ENCODE measurements at regions not wholly inside any gene's neighbourhood (a gene's known extent, or its start where the extent isn't known, plus 50 kb on each side); places are given as distances from the start of the nearest gene placed in this dataset.

DNA sequence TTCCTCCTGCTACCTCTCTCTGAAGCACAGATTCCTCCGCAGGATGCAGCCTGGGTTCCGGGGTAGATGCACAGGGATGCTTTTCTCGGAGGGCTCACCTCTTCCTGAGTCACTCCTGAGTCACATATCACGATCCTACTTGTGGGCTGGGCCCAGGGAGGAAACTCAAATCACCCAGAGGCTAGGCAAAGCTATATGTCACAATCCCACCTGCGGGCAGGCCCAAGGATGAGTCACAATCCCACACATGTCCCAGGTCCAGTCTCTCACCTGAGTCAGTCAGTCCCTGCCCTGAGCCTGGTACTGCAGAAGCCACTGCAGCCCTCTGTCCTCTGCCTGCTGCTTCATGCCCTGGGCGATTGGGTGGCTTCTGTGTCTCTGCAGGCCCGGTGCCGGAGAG lies 149.0 kb upstream of the GSC start:
- no peak overlapping the region for H3K4me3 ChIP-seq
- H3K27ac ChIP-seq, result no peak overlapping the region
- H4K20me1 ChIP-seq (ENCODE audit: insufficient read depth, poor library complexity, severe bottlenecking), result no peaks in the 10 kb centered on the region
- H3K4me2 ChIP-seq, result no peak overlapping the region
- no peak overlapping the region for H2AFZ ChIP-seq
- H3K4me1 ChIP-seq (ENCODE audit: insufficient read depth), result no peaks in the 10 kb centered on the region
- 86% methylated on average over 8 of the region's 8 CpGs for WGBS (ENCODE audit: low lambda C conversion rate, missing lambda C conversion rate)
- no peaks in the 10 kb centered on the region for H3K36me3 ChIP-seq (replicated peaks; ENCODE audit: insufficient read depth, low read depth)
- no peaks in the 10 kb centered on the region for H3K9me3 ChIP-seq (ENCODE audit: low read depth)
- no peak for DNase-seq (ENCODE audit: low spot score)
- TF ChIP-seq EZH2 (IDR thresholded peaks at IDR 0.05; ENCODE audit: borderline replicate concordance) (no peak), EZH2phosphoT487 (IDR thresholded peaks at IDR 0.05; ENCODE audit: low read depth, severe bottlenecking, unreplicated experiment) (no peak)
- TF ChIP-seq, protein P1, sequence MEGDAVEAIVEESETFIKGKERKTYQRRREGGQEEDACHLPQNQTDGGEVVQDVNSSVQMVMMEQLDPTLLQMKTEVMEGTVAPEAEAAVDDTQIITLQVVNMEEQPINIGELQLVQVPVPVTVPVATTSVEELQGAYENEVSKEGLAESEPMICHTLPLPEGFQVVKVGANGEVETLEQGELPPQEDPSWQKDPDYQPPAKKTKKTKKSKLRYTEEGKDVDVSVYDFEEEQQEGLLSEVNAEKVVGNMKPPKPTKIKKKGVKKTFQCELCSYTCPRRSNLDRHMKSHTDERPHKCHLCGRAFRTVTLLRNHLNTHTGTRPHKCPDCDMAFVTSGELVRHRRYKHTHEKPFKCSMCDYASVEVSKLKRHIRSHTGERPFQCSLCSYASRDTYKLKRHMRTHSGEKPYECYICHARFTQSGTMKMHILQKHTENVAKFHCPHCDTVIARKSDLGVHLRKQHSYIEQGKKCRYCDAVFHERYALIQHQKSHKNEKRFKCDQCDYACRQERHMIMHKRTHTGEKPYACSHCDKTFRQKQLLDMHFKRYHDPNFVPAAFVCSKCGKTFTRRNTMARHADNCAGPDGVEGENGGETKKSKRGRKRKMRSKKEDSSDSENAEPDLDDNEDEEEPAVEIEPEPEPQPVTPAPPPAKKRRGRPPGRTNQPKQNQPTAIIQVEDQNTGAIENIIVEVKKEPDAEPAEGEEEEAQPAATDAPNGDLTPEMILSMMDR (IDR thresholded peaks at IDR 0.05; ENCODE audit: poor library complexity), result no peak
- H3K79me2 ChIP-seq, result no peaks in the 10 kb centered on the region
- H3K9me2 ChIP-seq (replicated peaks; ENCODE audit: insufficient read depth), result no peaks in the 10 kb centered on the region
- H3K27me3 ChIP-seq, result no peaks in the 10 kb centered on the region

DNA sequence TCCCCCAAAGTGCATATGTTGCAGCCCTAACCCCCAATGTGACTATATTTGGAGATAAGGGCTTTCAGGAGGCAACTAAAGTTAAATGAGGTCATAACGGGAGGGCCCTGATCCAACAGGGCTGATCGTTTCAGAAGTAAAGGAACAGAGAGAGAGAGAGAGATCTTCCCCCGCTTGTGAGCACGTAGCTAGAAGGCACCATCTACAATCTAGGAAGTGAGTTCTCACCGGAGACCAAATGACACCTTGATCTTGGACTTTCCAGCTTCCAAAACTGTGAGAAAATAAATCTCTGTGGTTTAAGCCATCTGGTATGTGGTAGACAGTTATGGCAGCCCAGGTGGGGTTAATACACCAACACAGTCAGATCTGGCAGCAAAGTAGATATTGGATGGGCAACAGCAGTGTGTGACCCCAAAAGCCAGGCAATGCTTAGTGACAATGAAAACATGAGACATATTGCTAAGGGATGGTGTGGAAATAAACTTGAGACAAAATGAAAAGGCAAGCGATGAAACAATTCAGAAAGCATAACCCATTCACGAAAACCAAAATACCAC lies 147.2 kb upstream of the GSC start:
- no peak overlapping the region for H3K27ac ChIP-seq
- H3K79me2 ChIP-seq, result no peaks in the 10 kb centered on the region
- no peak overlapping the region for H2AFZ ChIP-seq
- H3K4me2 ChIP-seq, result no peak overlapping the region
- no peaks in the 10 kb centered on the region for H3K27me3 ChIP-seq
- H3K9me3 ChIP-seq (ENCODE audit: low read depth), result no peaks in the 10 kb centered on the region
- TF ChIP-seq EZH2phosphoT487 (IDR thresholded peaks at IDR 0.05; ENCODE audit: low read depth, severe bottlenecking, unreplicated experiment) (no peak), EZH2 (IDR thresholded peaks at IDR 0.05; ENCODE audit: borderline replicate concordance) (no peak)
- TF ChIP-seq, protein P1 (IDR thresholded peaks at IDR 0.05; ENCODE audit: poor library complexity), result no peak
- no peaks in the 10 kb centered on the region for H3K36me3 ChIP-seq (replicated peaks; ENCODE audit: insufficient read depth, low read depth)
- no peak overlapping the region for H3K4me3 ChIP-seq
- no peaks in the 10 kb centered on the region for H3K9me2 ChIP-seq (replicated peaks; ENCODE audit: insufficient read depth)
- DNase-seq (ENCODE audit: low spot score), result no peak
- 90% methylated on average over 7 of the region's 7 CpGs for WGBS (ENCODE audit: low lambda C conversion rate, missing lambda C conversion rate)
- no peaks in the 10 kb centered on the region for H4K20me1 ChIP-seq (ENCODE audit: insufficient read depth, poor library complexity, severe bottlenecking)
- H3K4me1 ChIP-seq (ENCODE audit: insufficient read depth), result no peaks in the 10 kb centered on the region

DNA sequence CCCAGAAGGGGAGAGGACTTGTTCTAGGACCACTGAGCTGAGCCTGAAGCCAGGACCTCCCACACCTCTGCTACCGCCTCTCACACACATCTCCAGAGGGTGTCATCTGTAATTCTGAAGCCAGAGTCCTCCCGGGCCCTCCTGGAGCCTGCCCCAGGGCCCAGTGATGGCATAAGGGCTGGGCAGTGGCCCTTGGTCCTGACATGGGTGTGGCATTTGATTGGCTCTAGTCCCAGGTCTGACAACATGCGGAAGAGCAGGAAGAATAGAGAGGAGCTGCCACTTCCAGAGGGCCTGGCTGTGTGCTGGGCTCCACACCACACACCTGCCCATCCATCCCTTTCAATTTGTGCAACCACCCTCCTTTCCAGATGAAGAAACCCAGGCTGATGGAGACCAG lies 144.3 kb upstream of the GSC start:
- no peaks in the 10 kb centered on the region for H3K4me1 ChIP-seq (ENCODE audit: insufficient read depth)
- no peak overlapping the region for H3K4me2 ChIP-seq
- no peaks in the 10 kb centered on the region for H4K20me1 ChIP-seq (ENCODE audit: insufficient read depth, poor library complexity, severe bottlenecking)
- TF ChIP-seq EZH2phosphoT487 (IDR thresholded peaks at IDR 0.05; ENCODE audit: low read depth, severe bottlenecking, unreplicated experiment), result no peak
- TF ChIP-seq, protein P1 (IDR thresholded peaks at IDR 0.05; ENCODE audit: poor library complexity), result no peak
- no peak for TF ChIP-seq EZH2 (IDR thresholded peaks at IDR 0.05; ENCODE audit: borderline replicate concordance)
- no peak overlapping the region for H3K4me3 ChIP-seq
- 90% methylated on average over 3 of the region's 3 CpGs for WGBS (ENCODE audit: low lambda C conversion rate, missing lambda C conversion rate)
- H3K79me2 ChIP-seq, result no peaks in the 10 kb centered on the region
- no peak for DNase-seq (ENCODE audit: low spot score)
- H2AFZ ChIP-seq, result no peak overlapping the region
- H3K36me3 ChIP-seq (replicated peaks; ENCODE audit: insufficient read depth, low read depth), result no peaks in the 10 kb centered on the region
- no peaks in the 10 kb centered on the region for H3K9me2 ChIP-seq (replicated peaks; ENCODE audit: insufficient read depth)
- no peaks in the 10 kb centered on the region for H3K27me3 ChIP-seq
- no peaks in the 10 kb centered on the region for H3K9me3 ChIP-seq (ENCODE audit: low read depth)
- H3K27ac ChIP-seq, result no peak overlapping the region
